GM12872 (cell line): ENCODE measurements at regions not wholly inside any gene's neighbourhood (a gene's known extent, or its start where the extent isn't known, plus 50 kb on each side); places are given as distances from the start of the nearest gene placed in this dataset.

Experiments
- TF ChIP-seq, protein P1 (sequence below): IDR thresholded peaks from 3 replicates; pipeline ENCODE4 v1.5.1; 2011; ENCODE audit warnings: low read depth, mild to moderate bottlenecking, low read length, moderate library complexity; ENCODE audit not compliant: insufficient read depth

DNA sequence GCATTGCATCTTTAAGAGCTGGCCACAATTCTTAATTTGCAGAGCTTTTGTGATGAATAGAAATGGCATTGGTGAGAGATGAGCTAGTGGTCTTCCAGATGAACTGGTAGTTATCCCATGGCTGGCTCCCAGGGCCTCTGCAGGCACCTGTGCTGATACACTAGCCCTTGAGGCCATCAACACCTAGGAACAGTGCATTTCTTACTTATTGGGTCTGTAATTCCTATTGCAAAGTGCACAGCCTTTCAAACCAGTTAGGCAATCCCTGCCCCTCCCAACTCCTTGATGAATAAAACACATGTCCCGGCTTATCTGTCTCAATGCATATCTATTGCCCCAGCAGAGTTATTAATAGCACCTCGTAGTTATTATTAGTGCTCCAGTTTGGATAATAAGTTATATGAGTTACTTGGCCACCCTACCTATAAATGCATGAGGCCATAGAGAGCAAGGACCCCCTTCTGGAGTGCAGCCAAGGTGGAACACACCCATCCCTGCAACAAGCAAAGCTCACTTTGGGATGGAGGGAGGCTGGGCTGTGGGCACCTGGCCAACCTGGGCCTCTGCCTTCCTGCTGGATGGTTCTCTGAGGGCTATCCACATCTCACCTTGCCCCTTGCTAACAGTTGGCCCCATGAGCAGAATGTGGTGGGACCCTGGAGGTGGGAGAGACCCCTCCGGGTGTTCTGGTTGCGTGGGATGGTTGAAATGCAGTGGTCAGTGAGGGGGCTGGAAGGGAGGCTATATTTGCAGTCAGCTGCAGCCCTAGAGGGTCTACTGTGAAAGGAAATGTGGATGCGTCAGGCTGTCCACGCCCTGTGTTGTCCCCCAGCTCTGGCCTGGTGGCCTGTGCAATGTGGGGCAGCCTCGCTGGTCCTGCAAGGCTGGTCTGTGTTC is 455.9 kb upstream of the HS6ST1 start:
- TF ChIP-seq, protein P1, sequence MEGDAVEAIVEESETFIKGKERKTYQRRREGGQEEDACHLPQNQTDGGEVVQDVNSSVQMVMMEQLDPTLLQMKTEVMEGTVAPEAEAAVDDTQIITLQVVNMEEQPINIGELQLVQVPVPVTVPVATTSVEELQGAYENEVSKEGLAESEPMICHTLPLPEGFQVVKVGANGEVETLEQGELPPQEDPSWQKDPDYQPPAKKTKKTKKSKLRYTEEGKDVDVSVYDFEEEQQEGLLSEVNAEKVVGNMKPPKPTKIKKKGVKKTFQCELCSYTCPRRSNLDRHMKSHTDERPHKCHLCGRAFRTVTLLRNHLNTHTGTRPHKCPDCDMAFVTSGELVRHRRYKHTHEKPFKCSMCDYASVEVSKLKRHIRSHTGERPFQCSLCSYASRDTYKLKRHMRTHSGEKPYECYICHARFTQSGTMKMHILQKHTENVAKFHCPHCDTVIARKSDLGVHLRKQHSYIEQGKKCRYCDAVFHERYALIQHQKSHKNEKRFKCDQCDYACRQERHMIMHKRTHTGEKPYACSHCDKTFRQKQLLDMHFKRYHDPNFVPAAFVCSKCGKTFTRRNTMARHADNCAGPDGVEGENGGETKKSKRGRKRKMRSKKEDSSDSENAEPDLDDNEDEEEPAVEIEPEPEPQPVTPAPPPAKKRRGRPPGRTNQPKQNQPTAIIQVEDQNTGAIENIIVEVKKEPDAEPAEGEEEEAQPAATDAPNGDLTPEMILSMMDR = no peak

DNA sequence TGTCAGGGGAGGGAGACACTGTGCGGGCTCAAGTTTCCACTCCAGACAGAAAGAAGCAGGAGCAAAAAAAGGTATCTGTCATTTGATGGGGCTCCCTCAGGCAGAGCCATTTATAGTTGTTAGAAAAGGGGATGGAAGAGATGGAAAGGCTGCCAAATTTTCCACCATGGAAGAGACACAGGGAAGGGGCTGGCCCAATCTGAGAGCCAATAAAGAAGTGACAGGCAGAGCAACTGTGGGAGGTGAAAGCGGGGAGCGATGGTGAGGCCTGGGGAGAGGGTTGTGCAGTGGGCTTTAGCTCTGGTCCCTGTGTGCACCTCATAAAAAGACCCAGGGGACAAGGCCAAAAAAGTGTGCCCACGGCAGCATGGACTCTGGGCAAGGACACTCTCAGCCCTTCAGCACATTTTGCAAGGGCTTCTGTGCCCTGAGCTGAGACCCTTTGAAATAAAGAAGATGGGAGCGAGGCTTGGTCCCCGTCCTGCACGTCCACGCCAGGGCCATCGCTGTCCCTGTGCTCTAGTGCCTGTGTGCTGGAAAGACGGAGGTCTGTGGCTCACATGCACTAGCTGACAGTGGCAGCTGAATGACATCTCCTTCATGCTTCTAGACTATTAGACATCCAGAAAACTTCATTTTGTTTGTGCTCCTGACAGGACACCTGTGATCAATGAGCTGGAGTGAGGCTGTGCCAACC is 456.7 kb upstream of the HS6ST1 start:
- TF ChIP-seq, protein P1 = no peak

DNA sequence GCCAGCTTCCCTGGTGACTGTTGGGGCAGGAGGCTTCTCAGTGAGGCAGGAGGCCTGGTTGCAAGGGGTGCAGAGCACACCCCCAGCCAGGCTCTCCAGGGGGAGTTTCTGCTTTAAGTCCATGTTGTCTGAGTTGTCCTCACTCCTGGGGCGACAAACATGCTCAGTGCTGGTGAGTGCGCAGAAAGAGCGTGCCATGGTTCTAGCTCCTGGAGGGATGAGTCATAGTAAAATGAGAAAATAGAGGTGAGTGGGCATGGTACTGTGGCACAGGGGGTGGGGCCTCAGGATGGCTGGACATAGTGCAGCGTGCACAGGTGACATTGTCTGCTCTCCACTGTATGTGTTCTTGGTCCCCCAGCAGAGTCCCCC is 457.2 kb upstream of the HS6ST1 start:
- TF ChIP-seq, protein P1 = no peak

DNA sequence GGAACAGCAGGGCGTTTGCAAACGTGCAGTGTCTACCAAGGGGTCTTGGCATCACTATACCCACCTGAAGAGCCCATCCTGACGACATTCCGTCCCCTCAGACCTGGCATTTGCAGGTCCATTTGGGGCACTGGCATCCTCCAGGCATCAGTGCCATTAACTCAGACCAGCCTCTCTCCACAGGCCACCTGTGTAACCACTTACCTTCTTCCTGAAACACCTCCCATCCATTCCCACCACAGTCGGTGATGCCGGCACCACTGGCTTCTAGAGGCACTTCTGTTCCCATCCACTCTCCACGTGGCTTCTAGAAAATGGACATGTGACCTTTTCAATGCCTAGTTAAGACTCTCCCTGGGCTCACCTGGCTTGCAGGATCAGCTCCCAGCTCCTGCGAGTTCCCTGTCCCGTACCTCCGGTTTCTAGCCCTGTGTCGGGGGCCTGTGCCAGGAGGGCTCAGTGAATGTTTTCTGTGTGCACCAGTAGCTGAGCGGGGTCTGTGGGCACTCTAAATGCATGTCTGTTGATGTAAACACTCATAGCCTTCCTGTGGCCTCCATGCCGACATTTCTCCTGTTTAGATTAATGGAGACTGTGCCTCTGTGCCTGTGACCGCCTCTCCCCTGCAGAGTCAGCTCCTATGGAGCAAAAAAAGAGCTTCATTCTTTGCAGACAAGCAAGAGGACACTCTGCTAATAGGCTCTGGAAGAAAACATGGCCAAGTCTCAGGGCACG is 458.0 kb upstream of the HS6ST1 start:
- TF ChIP-seq, protein P1 = no peak

DNA sequence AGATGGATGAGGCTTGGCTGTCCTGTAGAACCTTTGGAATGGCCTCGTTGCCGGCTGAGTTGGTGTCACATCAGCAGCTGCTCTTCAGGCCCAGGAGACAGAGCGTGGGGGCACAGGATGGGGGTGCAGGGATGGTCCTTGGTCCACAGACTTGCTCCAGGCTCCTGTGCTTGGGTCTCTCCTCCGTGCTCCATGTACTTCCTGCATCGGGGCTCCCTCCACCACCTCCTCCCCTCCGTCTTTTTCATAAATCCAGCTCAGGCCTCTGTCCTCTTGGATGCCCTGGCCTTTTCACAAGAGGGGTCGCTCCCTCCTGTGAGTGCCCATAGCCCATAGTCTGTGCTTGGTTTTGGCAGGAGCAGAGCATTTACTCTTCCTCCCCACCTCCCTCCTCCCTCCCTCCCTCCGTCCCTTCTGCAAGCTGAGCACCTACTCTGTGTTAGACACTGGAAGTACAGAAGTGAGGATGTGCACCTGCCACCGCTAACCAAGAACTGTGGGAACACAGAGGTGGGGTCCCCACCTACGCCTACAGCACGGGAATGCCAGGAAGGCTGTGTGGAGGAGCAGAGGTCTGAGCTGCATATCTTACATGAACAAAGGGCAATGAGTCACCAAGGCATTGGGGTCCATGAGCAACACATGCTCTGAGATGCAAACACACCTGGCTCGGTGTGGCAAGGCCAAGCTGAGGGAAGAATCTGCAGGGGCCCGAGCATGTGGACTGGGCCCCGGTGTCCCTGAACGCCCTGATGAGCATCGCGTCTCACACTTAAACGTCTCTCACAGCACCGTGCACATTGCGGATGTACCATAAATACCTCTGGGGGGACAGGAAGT is 458.7 kb upstream of the HS6ST1 start:
- TF ChIP-seq, protein P1 = no peak

DNA sequence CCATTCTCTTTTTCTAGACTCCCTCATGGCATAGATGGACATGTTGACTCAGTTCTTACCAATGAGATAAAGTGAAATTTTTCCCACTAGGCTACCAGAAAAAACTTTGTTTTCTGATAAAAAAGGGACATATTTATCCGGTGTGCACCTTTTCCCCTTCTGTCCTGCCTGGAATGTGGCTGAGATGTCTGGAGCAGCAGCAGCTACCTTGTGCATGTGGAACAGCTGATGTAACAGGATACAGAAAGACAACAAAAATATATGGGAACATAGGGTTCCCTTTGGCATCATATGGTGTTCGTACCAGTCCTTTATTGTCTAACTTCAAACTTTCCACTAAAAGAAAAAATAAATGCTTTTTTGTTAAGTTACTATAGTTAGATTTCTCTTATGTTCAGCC is 460.2 kb upstream of the HS6ST1 start:
- TF ChIP-seq, protein P1 = no peak
